Neural crest cell (in vitro differentiated cells): ENCODE measurements at regions not wholly inside any gene's neighbourhood (a gene's known extent, or its start where the extent isn't known, plus 50 kb on each side); places are given as distances from the start of the nearest gene placed in this dataset.

ENCODE experiments used
- DNase-seq: peaks from one replicate; pipeline ENCODE4 v3.0.0; 2021; ENCODE audit warnings: low read depth, mixed read lengths, low spot score
- H3K27ac Mint-ChIP-seq: one replicate; pipeline ENCODE4 v1.8.0; 2021; ENCODE audit warnings: mild to moderate bottlenecking, mixed read lengths; ENCODE audit not compliant: unreplicated experiment
- H3K27me3 Mint-ChIP-seq: 2 replicates; pipeline ENCODE4 v1.8.0; 2021; ENCODE audit warnings: low read depth, mild to moderate bottlenecking, mixed read lengths
- H3K36me3 Mint-ChIP-seq: 2 replicates; pipeline ENCODE4 v1.8.0; 2021; ENCODE audit warnings: low read depth, mild to moderate bottlenecking, mixed read lengths
- H3K4me1 Mint-ChIP-seq: 2 replicates; pipeline ENCODE4 v1.8.0; 2021; ENCODE audit warnings: mixed read lengths
- H3K4me3 Mint-ChIP-seq: one replicate; pipeline ENCODE4 v1.8.0; 2021; ENCODE audit warnings: mild to moderate bottlenecking, mixed read lengths
- H3K9me3 Mint-ChIP-seq: 2 replicates; pipeline ENCODE4 v1.8.0; 2021; ENCODE audit warnings: mixed read lengths
- CTCF ChIP-seq: fragments of 200-600 bp; sonication (generic); conservative IDR thresholded peaks from 2 replicates; pipeline ENCODE4 v1.5.0; 2021; ENCODE audit warnings: antibody characterized with exemption, mild to moderate bottlenecking

GRCh38 chr2:8624855-8625398 is 56.9 kb upstream of the ID2 start:
- Mint-ChIP-seq H3K4me3 (no peak overlapping the region), H3K36me3 (no peaks in the 10 kb centered on the region), H3K27me3 (no peaks in the 10 kb centered on the region), H3K4me1 (peaks cover 14% of the 10 kb centered on the region), H3K9me3 (no peaks in the 10 kb centered on the region), H3K27ac (peak overlapping the region; percentile 57)
- TF ChIP-seq CTCF = no peak
- no peak for DNase-seq

GRCh38 chr2:8625399-8626300 is 56.2 kb upstream of the ID2 start:
- H3K27me3 Mint-ChIP-seq = no peaks in the 10 kb centered on the region
- no peaks in the 10 kb centered on the region for H3K36me3 Mint-ChIP-seq
- H3K9me3 Mint-ChIP-seq = no peaks in the 10 kb centered on the region
- DNase-seq = no peak
- no peak for TF ChIP-seq CTCF
- peaks cover 14% of the 10 kb centered on the region for H3K4me1 Mint-ChIP-seq
- no peak overlapping the region for H3K4me3 Mint-ChIP-seq
- peak overlapping the region; percentile 57 for H3K27ac Mint-ChIP-seq

- peaks cover 14% of the 10 kb centered on the region for H3K4me1 Mint-ChIP-seq
- TF ChIP-seq CTCF = no peak
- H3K27me3 Mint-ChIP-seq = no peaks in the 10 kb centered on the region
- peak overlapping the region; percentile 86 for H3K27ac Mint-ChIP-seq
- no peak overlapping the region for H3K4me3 Mint-ChIP-seq
- DNase-seq = no peak
- H3K36me3 Mint-ChIP-seq = no peaks in the 10 kb centered on the region
- no peaks in the 10 kb centered on the region for H3K9me3 Mint-ChIP-seq
Measured at GRCh38 chr2:8626572-8626971, 55.3 kb upstream of the ID2 start.

- no peak for DNase-seq
- no peak for TF ChIP-seq CTCF
- Mint-ChIP-seq H3K4me1 (peaks cover 14% of the 10 kb centered on the region), H3K9me3 (no peaks in the 10 kb centered on the region), H3K27ac (peak overlapping the region; percentile 86), H3K4me3 (no peak overlapping the region), H3K36me3 (no peaks in the 10 kb centered on the region), H3K27me3 (no peaks in the 10 kb centered on the region)
Measured at GRCh38 chr2:8627019-8627691, 54.7 kb upstream of the ID2 start.

DNA sequence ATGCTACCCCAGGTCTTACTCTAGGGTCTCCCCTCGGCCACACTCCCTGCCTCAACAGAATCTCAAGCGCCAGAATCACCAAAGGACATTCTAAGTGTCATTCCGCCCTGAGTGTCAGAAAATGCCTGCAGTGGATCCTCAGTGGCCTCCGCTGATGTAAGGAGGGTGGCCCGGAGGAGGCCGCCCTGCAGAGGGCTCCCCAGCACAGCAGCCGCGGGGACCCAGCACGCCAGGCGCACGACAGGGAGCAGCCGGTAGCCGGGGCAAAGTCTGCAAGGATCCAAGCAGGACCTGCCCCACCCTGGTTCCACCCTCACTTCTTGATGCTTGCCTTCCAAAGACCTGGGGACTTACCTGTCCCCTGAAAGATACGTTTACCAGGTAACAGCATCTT is 54.2 kb upstream of the ID2 start:
- Mint-ChIP-seq H3K36me3 (no peaks in the 10 kb centered on the region), H3K9me3 (no peaks in the 10 kb centered on the region), H3K4me3 (no peak overlapping the region), H3K27ac (no peak overlapping the region), H3K4me1 (peaks cover 11% of the 10 kb centered on the region), H3K27me3 (no peaks in the 10 kb centered on the region)
- TF ChIP-seq CTCF = no peak
- DNase-seq = no peak
